DMS53 (cell line): ENCODE measurements at regions not wholly inside any gene's neighbourhood (a gene's known extent, or its start where the extent isn't known, plus 50 kb on each side); places are given as distances from the start of the nearest gene placed in this dataset.
A peak's percentile ranks its signal among the peaks of the same experiment; 100 is the strongest.

ENCODE experiments used
- DNase-seq: peaks from one replicate; lab custom pipeline; 2025; lab: John Stamatoyannopoulos, UW

DNA sequence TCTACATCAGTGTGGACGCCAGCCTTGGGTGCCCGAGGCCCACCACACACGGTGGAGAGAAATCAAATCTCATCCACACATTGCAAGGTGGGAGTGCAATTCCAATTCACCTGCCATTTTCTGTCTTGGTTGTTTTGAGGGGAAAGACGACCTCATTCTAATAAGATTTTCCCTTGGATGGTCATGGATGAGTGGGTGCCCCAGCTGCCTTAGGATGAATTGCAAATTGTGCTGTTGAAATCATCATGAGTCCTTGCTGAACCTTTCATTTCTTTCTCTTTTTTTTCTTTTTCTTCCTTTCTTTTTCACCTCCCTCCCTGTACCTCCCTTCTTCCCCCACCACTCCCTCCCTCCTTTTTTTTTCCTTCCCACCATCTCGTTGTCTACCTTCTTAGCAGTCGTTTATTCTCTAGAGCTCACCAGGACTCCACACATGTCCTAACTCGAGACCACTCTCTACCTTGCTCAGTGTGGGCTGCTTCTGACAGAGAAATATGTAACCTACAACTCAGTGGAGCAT, 266.9 kb upstream of the NFE2L3 start:
- no peak for DNase-seq

DNA sequence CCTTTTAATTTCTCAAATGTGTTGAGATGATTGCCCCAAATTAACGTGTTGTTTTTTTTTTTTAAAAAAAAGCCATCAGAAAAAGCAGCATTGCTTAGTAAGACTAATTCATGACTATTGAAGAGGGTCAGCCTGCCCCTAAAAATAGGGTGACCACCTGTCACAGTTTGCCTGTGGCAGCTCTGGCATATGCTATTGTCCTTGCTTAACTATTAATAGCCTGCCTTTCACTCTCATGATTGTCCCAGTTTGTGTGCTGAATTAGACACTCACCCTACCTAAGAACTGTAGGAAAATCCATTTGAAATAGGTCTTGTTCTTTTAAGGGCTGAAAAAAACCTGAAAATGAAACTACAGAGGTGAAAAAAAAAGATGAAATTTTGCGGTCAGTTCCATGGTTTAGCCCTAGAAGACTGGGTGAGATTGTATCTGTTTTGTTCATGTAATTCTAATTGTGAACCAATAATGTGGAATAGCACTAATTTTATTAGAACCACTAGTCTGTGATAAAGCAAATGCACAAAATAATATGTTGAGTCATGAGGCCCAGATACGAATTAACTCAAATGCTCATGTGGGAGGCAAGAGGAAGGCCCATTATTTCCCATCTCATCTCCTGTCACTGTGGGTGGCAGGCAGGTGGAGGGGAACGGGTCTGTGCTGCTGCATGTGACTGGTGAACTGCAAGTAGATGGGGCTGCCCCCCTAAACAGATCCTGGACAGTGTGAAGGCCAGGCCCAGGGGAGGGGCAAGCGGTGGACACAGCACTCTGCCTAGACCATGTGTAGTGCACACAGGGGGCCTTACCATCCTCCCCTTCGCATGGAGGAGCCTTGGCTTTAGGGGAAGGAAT, 265.4 kb upstream of the NFE2L3 start:
- DNase-seq, result no peak

DNA sequence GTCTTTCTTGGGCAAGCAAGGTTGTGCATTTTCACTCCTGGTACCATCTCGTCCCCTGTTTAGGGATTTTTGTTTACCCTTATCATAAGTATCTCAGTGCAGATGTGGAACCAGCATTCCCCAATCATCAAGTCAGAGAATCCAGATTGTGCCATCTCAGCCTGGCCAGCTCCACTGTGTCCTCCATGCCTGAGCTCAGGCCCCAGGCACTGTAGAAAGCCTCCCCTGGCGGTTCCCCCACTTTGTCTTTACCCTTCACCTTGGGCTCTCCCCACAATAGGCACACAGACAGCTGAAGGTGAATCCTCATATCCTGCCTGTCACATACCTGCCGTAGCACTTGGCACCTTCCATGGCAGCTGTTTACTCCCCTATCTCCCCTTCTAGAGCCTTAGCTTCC, 264.7 kb upstream of the NFE2L3 start:
- DNase-seq, result no peak

DNA sequence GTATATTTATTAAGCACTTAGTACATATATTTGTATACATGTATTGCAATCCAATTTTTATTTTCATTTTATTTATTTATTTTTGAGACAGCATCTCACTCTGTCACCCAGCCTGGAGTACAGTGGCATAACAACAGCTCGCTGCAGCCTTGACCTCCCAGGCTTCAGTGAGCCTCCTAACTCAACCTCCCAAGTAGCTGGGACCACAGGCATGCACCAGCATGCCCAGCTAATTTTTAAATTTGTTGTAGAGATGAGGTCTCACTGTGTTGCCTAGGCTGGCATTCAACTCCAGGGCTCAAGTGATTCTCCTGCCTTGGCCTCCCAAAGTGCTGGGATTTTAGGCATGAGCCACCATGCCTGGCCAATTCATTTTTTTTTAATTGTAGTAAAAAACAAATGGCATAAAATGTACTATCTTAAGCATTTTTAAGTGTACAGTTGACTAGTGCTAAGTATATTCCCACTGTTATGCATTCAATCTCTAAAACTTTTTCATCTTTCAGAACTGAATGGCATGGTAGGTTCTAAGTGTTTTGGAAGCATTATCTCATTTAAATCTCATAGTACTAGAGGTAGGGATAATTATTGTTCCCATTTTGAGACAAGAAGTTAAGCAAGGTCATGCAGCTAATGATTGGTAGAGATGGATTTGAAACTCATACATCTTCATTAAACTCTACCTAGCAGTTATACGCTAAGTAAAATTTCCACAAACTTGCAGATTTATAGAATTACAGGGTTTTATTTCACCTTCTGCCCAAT, 264.0 kb upstream of the NFE2L3 start:
- DNase-seq, result no peak

DNA sequence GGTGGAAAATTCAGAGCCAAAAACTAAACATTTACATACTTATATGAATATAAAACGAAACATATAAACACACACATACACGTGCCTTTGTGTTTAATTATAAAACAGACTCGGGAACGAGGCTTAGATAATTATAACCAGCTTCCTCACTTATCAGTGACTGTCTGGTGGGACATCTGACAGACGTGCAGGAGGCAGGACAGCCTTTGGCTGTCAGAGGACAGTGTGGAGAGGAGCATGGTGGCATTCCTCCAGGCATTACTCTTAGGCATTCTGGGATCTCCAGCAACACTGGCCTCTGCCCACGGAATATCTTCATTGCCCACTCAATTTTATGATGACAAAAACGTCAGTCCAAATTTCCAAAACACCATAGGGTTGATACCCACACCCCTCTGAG, 262.2 kb upstream of the NFE2L3 start:
- DNase-seq, result no peak

DNA sequence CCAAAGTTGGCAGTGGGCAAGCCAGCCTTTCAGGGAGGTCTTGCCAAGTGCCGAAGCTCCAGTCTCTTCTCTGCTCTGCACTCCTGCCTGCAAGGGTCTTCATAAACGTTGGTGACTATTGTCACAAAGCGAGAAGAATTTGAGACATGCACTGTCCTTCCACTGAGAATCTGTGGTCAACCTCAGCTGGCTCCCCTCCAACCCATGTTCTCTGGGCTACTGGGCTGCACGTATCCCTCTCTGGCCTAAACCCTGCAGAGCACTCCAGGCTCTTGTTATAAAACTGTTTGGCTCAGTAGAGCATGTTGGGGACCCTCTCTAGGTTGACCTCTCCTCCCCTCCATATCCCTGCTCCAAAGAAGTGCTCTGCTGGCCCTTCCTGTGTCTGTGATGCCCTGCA, 260.4 kb upstream of the NFE2L3 start:
- no peak for DNase-seq

DNA sequence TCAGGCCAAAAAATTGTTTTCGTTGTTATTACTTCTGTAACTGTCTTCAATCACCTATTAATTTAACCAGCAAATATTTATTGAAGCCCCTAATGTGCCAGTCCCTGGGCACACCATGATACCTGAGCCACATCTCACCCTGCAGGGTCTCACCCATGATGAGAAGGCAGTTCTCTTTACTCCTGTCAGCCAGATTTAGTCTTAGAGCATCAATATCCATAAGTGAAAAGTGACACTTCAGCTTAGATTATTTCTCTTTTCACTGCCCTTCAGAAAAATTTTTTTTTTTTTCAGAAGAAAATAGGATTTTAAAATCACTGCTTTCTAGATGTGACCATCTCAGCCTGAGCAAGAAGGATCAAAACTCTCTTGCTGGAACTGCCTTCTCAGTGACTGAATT, 258.6 kb upstream of the NFE2L3 start:
- DNase-seq, result peak; percentile 58

DNA sequence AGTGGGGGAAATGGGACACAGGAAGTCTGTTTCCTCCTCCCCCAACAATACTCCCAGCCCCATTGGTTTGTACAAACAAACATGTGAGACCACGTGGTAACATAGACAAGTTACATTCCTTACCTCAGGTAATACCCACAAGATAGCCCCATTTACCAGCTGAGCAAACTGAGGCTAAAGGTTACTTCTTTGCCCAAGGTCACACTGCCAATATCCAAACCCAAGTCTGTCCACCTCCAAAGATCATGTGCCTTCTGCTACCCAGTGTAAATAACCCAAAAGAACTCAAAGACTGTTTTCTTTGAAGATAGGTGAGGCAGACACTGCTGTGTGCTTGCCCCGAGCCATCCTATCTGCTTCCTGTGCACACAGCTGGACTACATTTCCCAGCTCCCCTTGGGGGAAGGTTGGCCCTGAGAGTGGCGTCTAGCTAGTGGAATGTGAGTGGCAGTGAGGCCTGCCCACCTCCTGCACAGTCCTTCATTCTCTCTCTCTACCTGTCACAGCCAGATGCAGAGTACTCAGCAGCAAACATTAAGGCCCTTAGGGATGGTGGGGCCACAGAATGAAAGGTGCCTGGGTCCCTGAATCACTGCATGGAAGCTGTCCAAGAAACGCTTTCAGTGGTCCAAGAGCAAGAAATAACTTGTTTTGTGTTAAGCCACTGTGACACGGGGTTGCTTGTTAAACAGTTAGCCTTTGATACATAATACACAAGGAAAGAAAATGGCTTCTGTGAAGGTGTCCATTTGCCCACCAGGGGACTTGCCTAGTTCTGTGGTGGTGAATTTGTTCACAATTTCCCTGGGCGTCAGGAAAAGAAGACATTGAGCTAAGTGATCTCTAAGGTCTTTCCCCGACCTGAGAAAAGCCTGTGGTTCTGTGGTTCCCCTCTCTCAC, 257.7 kb upstream of the NFE2L3 start:
- peak; percentile 92 for DNase-seq

DNA sequence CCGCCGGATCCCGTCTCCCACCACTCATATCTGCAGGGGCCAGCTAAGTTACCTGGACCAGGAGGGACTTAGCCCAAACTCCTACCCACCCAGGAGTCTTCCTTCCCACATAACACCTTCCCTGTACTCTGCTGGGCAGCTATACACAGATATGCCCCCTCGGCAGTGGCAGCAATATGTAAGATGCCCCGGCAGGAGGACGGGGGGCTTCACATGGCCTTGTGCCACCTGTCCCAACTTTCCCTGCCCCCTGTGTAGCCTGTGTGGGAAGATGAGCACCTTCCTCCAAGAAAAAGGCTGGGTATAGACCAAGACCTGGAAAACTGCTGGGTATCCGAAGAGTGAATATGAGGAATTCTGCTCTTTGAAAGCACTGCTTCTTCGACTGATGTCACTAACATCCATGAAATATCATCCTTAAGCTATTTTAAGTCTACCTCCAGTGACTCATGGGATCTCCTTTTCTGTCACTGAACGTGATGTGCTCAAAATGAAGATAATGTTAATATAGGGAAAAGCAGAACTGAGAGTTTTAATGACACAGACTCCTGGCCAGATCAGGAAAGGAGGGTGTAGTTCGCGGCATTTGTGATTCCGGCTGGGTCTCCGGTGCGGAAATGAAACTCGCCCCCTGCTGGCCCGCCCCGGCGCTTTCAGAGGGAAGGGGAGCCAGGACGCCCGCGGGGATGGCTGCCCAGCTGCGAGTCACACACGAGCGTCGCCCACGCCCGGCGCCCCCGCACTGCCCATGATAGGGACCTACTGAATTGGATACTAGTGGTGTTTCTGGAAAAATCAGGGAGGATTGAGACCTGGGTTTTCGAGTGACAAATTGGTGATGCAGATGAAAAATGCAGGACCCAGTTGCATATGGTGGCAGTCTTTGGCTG, 256.9 kb upstream of the NFE2L3 start:
- peak; percentile 91 for DNase-seq

DNA sequence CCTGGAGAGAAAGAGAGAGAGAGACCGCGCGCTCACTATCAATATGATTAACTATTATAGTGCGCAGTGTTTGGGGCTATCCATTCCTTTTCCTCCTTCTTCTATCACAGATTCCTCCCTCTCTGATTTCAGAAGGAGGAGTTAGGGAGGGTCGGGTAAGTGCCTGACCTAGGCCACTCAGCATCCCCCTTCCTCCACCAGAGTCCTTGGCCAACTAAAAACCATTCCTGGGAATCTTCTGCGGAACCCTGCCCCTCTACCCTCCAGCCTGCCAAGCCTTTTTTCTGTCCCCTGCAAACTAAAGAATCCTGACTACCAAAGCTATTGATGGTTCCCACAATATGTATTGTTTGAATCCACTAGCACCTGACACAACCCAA, 256.2 kb upstream of the NFE2L3 start:
- no peak for DNase-seq

DNA sequence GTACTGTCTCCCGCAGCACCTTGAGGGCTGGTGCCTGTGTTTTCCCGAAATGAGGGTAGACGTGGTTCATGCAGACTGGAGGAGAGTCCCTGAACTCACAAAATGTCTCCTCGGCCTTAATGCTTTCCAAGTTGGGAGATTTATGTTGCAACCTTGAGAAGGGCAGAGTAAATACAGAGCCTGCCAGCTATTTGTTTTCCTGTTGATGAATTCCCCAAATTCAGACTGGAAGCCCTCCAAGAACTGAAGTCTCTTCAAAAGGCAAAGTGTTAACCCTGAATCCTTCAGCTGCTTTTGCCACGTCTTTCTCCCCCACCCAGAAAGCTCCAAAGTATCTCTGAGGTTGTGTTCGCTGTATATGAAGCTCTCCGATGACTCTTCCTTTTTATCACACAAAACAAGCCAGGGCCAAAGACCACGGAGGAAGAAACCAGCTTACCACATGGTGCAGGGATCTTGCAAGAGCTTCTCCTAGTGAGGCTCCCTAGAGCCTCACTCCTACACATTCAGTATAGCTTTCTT, 254.7 kb upstream of the NFE2L3 start:
- no peak for DNase-seq

DNA sequence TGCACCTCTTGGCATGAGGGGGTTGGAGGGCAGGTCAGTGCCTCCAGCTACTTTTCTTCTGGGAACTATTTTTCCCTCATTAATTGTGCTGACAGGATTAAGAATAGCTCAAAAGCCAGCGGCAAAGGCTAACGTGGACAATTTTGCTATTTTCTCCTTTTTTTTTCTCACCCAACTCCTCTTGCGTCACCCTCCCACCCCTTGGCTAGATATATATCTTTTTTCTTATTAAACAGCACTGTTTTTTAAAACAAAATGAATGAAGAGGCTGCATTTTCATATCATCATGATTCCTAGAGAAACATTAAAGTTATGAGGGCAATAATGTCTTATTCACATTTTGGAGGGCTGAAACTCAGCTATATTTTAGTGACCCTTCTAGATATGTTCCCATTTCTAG, 251.8 kb upstream of the NFE2L3 start:
- no peak for DNase-seq

DNA sequence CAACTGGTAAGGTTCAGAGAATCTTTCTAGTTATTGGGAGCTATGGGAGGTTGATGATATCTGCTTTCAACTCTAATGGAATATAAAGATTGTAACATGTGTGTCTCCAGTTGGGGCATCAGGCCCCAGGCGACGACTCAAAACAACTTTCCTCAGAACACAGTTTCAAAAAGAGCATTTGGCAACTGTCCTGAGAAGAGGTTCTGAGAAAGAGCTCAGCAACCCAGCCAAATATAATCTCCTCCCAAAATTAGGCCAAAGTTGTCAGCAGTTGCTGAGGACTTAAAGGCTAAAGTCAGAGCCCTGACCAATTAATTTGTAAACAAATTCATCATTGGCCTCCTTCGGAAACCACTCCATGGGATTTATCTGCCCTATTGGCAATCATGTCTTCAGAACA, 251.1 kb upstream of the NFE2L3 start:
- DNase-seq, result no peak

DNA sequence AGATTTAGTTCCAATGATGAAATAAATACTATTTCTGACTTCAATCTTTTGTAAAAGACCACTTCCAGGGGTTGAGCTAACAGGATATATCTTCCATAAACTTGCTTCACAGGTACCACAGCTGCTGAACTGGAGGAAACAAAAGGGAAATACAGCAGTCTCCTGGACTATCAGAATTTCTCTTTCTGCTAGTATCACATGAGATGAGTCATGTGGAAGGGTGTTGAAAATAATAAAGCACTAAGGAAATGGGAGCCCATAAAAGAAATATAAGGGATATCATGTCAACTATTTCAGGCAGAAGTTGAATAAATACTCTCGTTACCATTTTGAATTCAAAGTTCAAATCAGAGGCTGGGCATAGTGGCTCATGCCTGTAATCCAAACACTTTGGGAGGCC, 250.3 kb upstream of the NFE2L3 start:
- no peak for DNase-seq

DNA sequence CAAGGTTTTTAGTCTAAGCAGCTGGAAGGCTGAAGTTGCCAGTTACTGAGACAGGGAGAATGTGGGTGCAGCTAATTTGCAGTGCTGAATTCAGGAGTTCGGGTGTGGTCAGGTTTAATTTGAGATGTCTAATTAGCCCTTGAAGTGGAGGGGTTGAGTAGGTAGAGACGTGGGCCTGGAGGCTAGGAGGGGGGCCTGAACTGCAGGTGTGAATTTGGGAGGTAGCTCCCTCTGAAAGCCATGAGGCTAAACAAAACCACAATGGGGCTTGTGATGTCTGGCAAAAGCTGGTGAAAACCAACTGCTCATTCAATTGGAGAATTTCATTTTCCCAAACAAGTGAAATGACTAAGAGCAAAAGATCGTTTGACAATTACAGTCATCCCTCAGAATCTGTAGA, 246.0 kb upstream of the NFE2L3 start:
- DNase-seq, result no peak

DNA sequence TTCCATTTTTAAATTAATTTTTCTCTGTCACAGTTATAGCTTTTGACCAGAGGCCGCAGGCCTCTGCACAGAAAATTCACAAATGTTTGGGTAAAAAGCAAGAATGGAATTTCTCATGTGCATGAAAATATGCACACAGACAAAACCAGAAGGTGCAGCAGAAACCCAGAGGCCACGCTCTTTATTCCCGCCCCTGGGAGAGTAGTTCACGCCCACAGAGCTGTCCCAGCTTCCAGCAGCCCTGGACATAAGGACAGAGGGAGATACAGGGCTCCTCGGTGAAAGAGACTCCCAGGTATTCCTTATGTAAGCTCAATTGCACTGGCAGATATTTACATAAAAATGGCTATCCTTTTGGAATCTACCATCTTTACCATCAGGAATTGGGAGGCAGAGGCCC, 245.2 kb upstream of the NFE2L3 start:
- no peak for DNase-seq

DNA sequence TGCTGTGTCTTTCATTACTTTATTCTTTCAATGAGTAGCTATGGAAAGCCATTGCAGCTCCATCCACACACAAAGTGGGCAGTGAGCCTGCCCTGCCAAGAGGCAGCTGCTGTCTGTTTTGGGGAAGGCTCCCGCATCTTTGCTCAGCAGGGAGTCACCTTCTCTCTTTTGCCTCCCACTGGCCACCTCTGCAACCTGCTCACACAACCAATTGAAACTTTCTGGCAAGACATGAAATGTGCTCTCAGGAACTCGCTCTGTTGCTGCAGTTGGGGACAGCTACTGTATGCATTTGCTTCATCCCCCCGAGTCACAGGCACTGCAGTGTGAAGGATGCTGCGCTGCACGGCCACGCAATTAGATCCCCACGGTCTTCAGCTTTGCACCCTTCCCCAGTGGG, 244.8 kb upstream of the NFE2L3 start:
- no peak for DNase-seq

DNA sequence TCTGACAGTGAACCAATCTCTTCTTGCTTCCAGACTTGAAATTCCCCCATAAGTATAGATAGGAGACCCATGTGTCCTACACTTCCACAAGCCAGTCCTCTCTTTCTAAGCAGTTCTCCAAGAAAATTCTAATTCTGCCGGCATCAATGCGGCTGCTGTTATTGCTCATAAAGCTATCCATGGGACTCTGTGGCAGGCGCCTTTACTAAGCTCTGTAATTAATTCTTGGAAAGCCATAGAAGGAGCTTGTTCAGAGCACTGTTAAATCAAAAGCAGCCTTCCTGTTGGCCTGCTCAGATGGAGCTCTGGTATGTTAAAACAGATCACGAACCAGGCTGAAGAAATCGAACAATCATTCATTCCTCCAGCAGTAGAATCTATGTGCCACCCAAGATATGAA, 244.3 kb upstream of the NFE2L3 start:
- no peak for DNase-seq

DNA sequence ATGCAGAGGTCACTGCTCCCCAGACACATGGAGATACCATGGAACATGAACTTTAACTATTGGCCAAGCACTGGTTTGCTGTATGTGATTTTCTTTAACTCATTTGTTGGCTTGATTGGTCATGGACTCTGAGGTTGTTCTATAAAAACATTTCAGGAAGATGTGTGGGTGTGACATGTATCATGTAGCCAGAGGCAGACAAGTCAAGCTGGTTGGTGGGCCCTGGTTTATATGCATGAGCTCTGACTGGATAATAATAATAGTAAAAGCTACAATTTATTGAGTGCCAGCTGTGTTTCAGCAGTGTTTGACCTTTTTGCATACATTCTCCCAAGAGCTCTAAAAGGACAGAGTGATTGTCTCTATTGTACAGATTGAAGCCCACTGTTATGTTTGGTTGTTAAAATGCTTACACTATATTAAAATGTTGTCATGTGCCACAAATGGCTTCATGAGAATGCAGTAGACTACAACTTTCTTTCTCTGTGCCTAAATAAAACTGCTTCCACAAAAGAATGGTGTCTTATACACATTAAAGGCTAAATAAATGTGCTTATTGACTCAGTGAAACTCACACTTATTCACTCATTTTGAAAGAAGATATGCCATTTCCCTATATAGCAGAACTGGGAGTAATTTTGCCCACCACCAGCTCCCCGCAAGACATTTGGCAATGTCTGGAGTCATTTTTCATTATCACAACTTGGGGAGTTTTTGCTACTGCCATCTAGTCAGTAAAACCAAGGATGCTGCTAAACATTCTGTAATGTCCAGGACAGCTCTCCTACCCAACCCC, 243.6 kb upstream of the NFE2L3 start:
- DNase-seq, result no peak
